Uterus (tissue), 3 donors: ENCODE measurements at regions not wholly inside any gene's neighbourhood (a gene's known extent, or its start where the extent isn't known, plus 50 kb on each side); places are given as distances from the start of the nearest gene placed in this dataset.

Experiments used
- DNase-seq, 2 donors: peaks; one replicate each; pipeline ENCODE4 v3.0.0-alpha.2; 2019 to 2020
- H3K27ac ChIP-seq, 2 donors: fragments of 200-600 bp; sonication (generic); 1 replicate in 1 of 2; 2 replicates in 1 of 2; pipeline ENCODE4 v1.5.1; 2016 to 2018
- H3K27me3 ChIP-seq, 2 donors: fragments of 200-600 bp; sonication (generic); one replicate each; pipeline ENCODE4 v1.5.1; 2018 to 2019; ENCODE audit warnings: control low read depth in 1 of 2
- H3K36me3 ChIP-seq, 2 donors: fragments of 200-600 bp; sonication (generic); one replicate each; pipeline ENCODE4 v1.5.1; 2019; ENCODE audit warnings: control low read depth in 1 of 2
- H3K4me1 ChIP-seq, 2 donors: fragments of 200-600 bp; sonication (generic); one replicate each; pipeline ENCODE4 v1.5.1; 2018 to 2019; ENCODE audit warnings: control low read depth in 1 of 2
- H3K4me3 ChIP-seq, 2 donors: fragments of 200-600 bp; sonication (generic); 1 replicate in 1 of 2; 2 replicates in 1 of 2; pipeline ENCODE4 v1.5.1; 2018 to 2019; ENCODE audit warnings: mild to moderate bottlenecking in 1 of 2
- H3K9me3 ChIP-seq, 2 donors: fragments of 200-600 bp; sonication (generic); one replicate each; pipeline ENCODE4 v1.5.1; 2019; ENCODE audit warnings: control low read depth in 1 of 2
- POLR2A ChIP-seq, 2 donors: fragments of 450-650 bp; IDR thresholded peaks; one replicate each; pipeline ENCODE4 v1.6.1; 2016; ENCODE audit warnings: antibody characterized with exemption in 2 of 2, mild to moderate bottlenecking in 1 of 2, moderate library complexity in 1 of 2
- intact Hi-C: fragments of 100-400 bp; cut with DNase I; formaldehyde crosslinking; loops from one replicate; pipeline ENCODE4 v1.15.1; 2023; ENCODE audit warnings: low total_unique reads
- TF ChIP-seq, protein P1 (sequence below), 4 experiments: fragments of 200-600 bp in 2 of 4; fragments of 450-650 bp in 2 of 4; sonication (generic) in 2 of 4; IDR thresholded peaks; one replicate each; pipeline ENCODE4 v1.5.1; 2016 to 2019; ENCODE audit warnings: antibody characterized with exemption in 4 of 4, mild to moderate bottlenecking in 2 of 4, moderate library complexity in 1 of 4
- donor health status: DM: yes; HTN: yes; CAD: no.

DNA sequence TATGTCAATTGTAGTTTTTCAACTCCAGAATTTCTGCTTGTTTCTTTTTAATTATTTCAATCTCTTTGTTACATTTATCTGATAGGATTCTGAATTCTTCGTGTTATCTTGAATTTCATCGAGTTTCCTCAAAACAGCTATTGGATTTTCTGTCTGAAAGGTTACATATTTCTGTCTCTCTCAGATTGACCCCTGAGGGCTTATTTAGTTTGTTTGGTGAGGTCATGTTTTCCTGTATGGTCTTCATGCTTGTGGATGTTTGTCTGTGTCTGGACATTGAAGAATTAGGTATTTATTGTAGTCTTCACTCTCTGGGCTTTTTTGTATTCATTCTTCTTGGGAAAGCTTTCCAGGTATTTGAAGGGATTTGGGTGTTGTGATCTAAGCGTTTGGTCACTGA, 85.6 kb downstream of the SNAPC1 start:
- no peaks in the 10 kb centered on the region for H3K4me1 ChIP-seq
- no peak for DNase-seq
- no peaks in the 10 kb centered on the region for H3K36me3 ChIP-seq
- H3K4me3 ChIP-seq, result no peak overlapping the region
- TF ChIP-seq, protein P1, sequence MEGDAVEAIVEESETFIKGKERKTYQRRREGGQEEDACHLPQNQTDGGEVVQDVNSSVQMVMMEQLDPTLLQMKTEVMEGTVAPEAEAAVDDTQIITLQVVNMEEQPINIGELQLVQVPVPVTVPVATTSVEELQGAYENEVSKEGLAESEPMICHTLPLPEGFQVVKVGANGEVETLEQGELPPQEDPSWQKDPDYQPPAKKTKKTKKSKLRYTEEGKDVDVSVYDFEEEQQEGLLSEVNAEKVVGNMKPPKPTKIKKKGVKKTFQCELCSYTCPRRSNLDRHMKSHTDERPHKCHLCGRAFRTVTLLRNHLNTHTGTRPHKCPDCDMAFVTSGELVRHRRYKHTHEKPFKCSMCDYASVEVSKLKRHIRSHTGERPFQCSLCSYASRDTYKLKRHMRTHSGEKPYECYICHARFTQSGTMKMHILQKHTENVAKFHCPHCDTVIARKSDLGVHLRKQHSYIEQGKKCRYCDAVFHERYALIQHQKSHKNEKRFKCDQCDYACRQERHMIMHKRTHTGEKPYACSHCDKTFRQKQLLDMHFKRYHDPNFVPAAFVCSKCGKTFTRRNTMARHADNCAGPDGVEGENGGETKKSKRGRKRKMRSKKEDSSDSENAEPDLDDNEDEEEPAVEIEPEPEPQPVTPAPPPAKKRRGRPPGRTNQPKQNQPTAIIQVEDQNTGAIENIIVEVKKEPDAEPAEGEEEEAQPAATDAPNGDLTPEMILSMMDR (IDR thresholded peaks at IDR 0.05), result no peak
- TF ChIP-seq POLR2A (IDR thresholded peaks at IDR 0.05), result no peak
- no peaks in the 10 kb centered on the region for H3K27me3 ChIP-seq
- no peak overlapping the region for H3K27ac ChIP-seq
- H3K9me3 ChIP-seq, result no peaks in the 10 kb centered on the region
- intact Hi-C loops, result no loop called here

DNA sequence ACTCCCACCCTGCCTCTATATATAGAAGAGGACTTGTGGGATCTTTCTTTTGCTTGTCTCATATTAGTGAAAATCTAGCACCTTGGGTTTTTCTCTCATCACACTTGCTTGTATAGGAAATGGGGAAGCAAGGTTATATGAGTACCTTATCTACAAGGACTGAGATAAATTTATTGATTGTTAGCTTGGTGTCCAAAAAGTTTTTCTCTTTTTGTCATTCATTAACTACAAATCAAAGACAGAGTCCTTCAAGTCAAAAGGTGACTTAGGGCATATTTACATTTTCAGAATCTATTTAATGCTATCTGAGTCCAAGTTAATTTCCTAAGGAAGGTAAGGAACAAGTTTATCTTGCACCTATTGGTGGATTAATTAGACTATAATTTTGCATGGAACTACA, 92.7 kb downstream of the SNAPC1 start:
- TF ChIP-seq, protein P1 (IDR thresholded peaks at IDR 0.05), result no peak
- TF ChIP-seq POLR2A (IDR thresholded peaks at IDR 0.05), result no peak
- intact Hi-C loops, result no loop called here
- no peak for DNase-seq
- no peaks in the 10 kb centered on the region for H3K36me3 ChIP-seq
- no peaks in the 10 kb centered on the region for H3K9me3 ChIP-seq
- H3K27ac ChIP-seq, result no peak overlapping the region
- H3K4me1 ChIP-seq, result no peaks in the 10 kb centered on the region
- no peak overlapping the region for H3K4me3 ChIP-seq
- no peaks in the 10 kb centered on the region for H3K27me3 ChIP-seq

DNA sequence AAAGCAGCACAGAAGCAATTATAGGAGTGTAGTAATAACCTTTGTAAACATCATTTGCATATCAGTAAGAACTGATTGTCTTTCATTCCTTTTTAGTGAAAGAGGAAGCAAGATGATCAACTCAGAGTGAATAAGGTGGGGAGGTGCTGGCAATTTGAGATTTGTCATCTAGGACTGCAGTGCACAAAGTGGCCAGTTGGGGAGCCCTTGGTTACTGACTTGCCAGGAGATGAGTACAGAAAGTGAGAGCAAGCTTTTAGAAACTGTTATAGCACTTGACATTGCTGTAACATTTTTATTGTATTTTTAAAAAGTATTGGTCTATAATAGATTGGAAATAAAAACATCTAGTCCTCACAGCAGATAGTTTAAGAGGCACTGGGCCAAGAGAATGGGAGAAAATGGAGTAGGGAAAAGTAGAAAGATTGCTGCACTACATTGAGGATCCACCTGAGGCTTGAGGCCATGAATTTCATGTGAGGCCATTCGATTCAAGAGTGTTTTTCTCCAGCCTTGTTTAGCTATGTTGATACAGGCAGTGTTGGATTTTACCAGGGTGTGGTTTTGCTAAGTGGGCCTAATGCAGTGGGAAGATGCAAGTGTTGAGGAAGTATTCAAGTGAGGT, 98.2 kb downstream of the SNAPC1 start:
- Histone ChIP-seq H3K36me3 (no peaks in the 10 kb centered on the region), H3K9me3 (no peaks in the 10 kb centered on the region), H3K27ac (no peak overlapping the region), H3K4me1 (no peaks in the 10 kb centered on the region), H3K27me3 (no peaks in the 10 kb centered on the region), H3K4me3 (no peak overlapping the region)
- intact Hi-C loops, result no loop called here
- TF ChIP-seq POLR2A (IDR thresholded peaks at IDR 0.05), result no peak
- TF ChIP-seq, protein P1 (IDR thresholded peaks at IDR 0.05), result peak in 3 of 4 experiments; percentile 19 to 31 (median 20)
- no peak for DNase-seq

DNA sequence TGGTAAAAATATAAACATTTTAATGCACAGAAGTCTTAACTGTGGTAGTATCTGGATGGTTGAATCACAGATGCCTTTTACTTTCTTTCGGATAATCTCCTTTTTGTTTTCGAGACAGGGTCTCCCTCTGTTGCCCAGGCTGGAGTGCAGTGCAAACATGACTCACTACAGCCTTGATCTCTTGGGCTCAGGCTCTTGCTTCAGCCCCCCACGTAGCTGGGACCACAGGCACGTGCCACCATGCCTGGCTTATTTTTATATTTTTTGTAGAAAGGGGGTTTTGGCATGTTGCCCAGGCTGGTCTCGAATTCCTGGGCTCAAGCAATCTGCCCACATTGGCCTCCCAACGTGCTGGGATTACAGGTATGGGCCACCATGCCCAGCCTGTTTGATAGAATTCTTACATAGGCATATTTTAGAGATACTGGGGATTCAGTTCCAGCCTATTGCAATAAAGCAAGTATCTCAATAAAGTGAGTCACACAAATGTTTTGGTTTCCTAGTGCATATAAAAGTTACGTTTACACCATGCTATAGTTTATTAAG, 99.2 kb downstream of the SNAPC1 start:
- H3K36me3 ChIP-seq, result no peaks in the 10 kb centered on the region
- H3K27me3 ChIP-seq, result no peaks in the 10 kb centered on the region
- H3K4me1 ChIP-seq, result no peaks in the 10 kb centered on the region
- no peaks in the 10 kb centered on the region for H3K9me3 ChIP-seq
- H3K27ac ChIP-seq, result no peak overlapping the region
- no peak overlapping the region for H3K4me3 ChIP-seq
- intact Hi-C loops, result no loop called here
- no peak for DNase-seq
- TF ChIP-seq POLR2A (IDR thresholded peaks at IDR 0.05), result no peak
- TF ChIP-seq, protein P1 (IDR thresholded peaks at IDR 0.05), result no peak

DNA sequence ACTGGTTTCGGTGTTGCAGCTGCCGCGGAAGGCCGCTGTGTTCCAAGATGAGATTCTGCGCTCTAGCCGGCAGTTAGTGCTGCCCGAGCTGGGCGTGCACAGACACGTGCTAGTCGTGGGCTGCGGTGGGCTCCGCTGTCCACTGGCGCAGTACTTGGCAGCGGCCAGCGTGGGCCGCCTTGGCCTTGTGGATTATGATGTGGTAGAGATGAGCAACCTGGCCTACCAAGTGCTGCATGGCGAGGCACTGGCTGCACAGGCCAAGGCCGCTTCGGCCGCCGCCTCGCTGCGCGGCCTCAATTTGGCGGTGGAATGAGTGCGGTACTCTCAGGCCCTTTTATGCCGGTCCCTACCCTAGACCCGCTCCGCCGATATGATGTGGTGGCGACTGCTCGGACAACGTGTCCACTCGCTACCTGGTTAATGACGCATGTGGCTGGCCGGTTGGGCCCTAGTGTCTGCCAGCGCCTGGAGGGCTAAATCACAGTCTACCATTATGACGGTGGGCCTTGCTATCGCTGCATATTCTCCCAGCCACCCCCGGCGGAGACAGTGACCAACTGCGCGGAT, 102.2 kb downstream of the SNAPC1 start:
- H3K4me3 ChIP-seq, result no peak overlapping the region
- intact Hi-C loops, result no loop called here
- H3K4me1 ChIP-seq, result no peaks in the 10 kb centered on the region
- no peak for DNase-seq
- TF ChIP-seq, protein P1 (IDR thresholded peaks at IDR 0.05), result no peak
- no peak for TF ChIP-seq POLR2A (IDR thresholded peaks at IDR 0.05)
- no peaks in the 10 kb centered on the region for H3K9me3 ChIP-seq
- no peaks in the 10 kb centered on the region for H3K36me3 ChIP-seq
- no peak overlapping the region for H3K27ac ChIP-seq
- no peaks in the 10 kb centered on the region for H3K27me3 ChIP-seq
